ENCODE measurements at regions not wholly inside any gene's neighbourhood (a gene's known extent, or its start where the extent isn't known, plus 50 kb on each side); places are given as distances from the start of the nearest gene placed in this dataset.

- H3K4me3 ChIP-seq (replicated peaks in 1 of 4; ENCODE audit: control extremely low read depth in 1 of 4, insufficient read depth in 1 of 4, low read depth in 3 of 4, low read length in 4 of 4): no peak overlapping the region
- no peak overlapping the region for H3K4me2 ChIP-seq (ENCODE audit: extremely low read depth, insufficient read depth, low read length)
- H3K4me1 ChIP-seq (ENCODE audit: control insufficient read depth, extremely low read depth, insufficient read depth, low read length): no peaks in the 10 kb centered on the region
- no peaks in the 10 kb centered on the region for H4K20me1 ChIP-seq (ENCODE audit: control insufficient read depth, extremely low read depth, insufficient read depth, low read length)
- DNase-seq (ENCODE audit: low read depth in 2 of 2): no peak
- H3K27ac ChIP-seq (ENCODE audit: insufficient read depth, low read length): no peak overlapping the region
- H3K9me3 ChIP-seq (ENCODE audit: control insufficient read depth, insufficient read depth, low read depth, low read length): no peaks in the 10 kb centered on the region
- no peak overlapping the region for H2AFZ ChIP-seq (ENCODE audit: low read length)
- H3K79me2 ChIP-seq (ENCODE audit: control insufficient read depth, insufficient read depth, low read length): no peaks in the 10 kb centered on the region
- no peak overlapping the region for H3K9ac ChIP-seq (ENCODE audit: insufficient read depth, low read length)
- no peak for TF ChIP-seq CTCF (conservative IDR thresholded peaks at IDR 0.05 in 1 of 2, IDR thresholded peaks at IDR 0.05 in 1 of 2; ENCODE audit: low read depth in 1 of 2, low read length in 2 of 2)
- TF ChIP-seq EZH2 (IDR thresholded peaks at IDR 0.05; ENCODE audit: low read length, missing control alignments): no peak
- H3K27me3 ChIP-seq (ENCODE audit: control insufficient read depth, insufficient read depth, low read length): no peaks in the 10 kb centered on the region
- H3K36me3 ChIP-seq (ENCODE audit: control insufficient read depth, insufficient read depth, low read length): no peaks in the 10 kb centered on the region
Observed at GRCh38 chr18:26757263-26758019, 108.1 kb downstream of the AQP4 start.

GRCh38 chr18:26756556-26756955 lies 109.0 kb downstream of the AQP4 start:
- Histone ChIP-seq H3K4me2 (ENCODE audit: extremely low read depth, insufficient read depth, low read length) (no peak overlapping the region), H3K36me3 (ENCODE audit: control insufficient read depth, insufficient read depth, low read length) (no peaks in the 10 kb centered on the region), H3K9ac (ENCODE audit: insufficient read depth, low read length) (no peak overlapping the region), H3K4me1 (ENCODE audit: control insufficient read depth, extremely low read depth, insufficient read depth, low read length) (no peaks in the 10 kb centered on the region), H3K27me3 (ENCODE audit: control insufficient read depth, insufficient read depth, low read length) (no peaks in the 10 kb centered on the region), H2AFZ (ENCODE audit: low read length) (no peak overlapping the region), H4K20me1 (ENCODE audit: control insufficient read depth, extremely low read depth, insufficient read depth, low read length) (no peaks in the 10 kb centered on the region), H3K9me3 (ENCODE audit: control insufficient read depth, insufficient read depth, low read depth, low read length) (no peaks in the 10 kb centered on the region), H3K79me2 (ENCODE audit: control insufficient read depth, insufficient read depth, low read length) (no peaks in the 10 kb centered on the region), H3K27ac (ENCODE audit: insufficient read depth, low read length) (no peak overlapping the region), H3K4me3 (replicated peaks in 1 of 4; ENCODE audit: control extremely low read depth in 1 of 4, insufficient read depth in 1 of 4, low read depth in 3 of 4, low read length in 4 of 4) (no peak overlapping the region)
- TF ChIP-seq EZH2 (IDR thresholded peaks at IDR 0.05; ENCODE audit: low read length, missing control alignments): no peak
- TF ChIP-seq CTCF (conservative IDR thresholded peaks at IDR 0.05 in 1 of 2, IDR thresholded peaks at IDR 0.05 in 1 of 2; ENCODE audit: low read depth in 1 of 2, low read length in 2 of 2): no peak
- no peak for DNase-seq (ENCODE audit: low read depth in 2 of 2)

- TF ChIP-seq EZH2 (IDR thresholded peaks at IDR 0.05; ENCODE audit: low read length, missing control alignments): no peak
- H3K4me1 ChIP-seq (ENCODE audit: control insufficient read depth, extremely low read depth, insufficient read depth, low read length): no peaks in the 10 kb centered on the region
- H3K27ac ChIP-seq (ENCODE audit: insufficient read depth, low read length): no peak overlapping the region
- H3K4me3 ChIP-seq (replicated peaks in 1 of 4; ENCODE audit: control extremely low read depth in 1 of 4, insufficient read depth in 1 of 4, low read depth in 3 of 4, low read length in 4 of 4): peak overlapping the region in 1 of 4 experiments; percentile 21
- H4K20me1 ChIP-seq (ENCODE audit: control insufficient read depth, extremely low read depth, insufficient read depth, low read length): no peaks in the 10 kb centered on the region
- H3K4me2 ChIP-seq (ENCODE audit: extremely low read depth, insufficient read depth, low read length): no peak overlapping the region
- H3K27me3 ChIP-seq (ENCODE audit: control insufficient read depth, insufficient read depth, low read length): no peaks in the 10 kb centered on the region
- no peaks in the 10 kb centered on the region for H3K36me3 ChIP-seq (ENCODE audit: control insufficient read depth, insufficient read depth, low read length)
- H3K9ac ChIP-seq (ENCODE audit: insufficient read depth, low read length): no peak overlapping the region
- H3K79me2 ChIP-seq (ENCODE audit: control insufficient read depth, insufficient read depth, low read length): no peaks in the 10 kb centered on the region
- H3K9me3 ChIP-seq (ENCODE audit: control insufficient read depth, insufficient read depth, low read depth, low read length): no peaks in the 10 kb centered on the region
- H2AFZ ChIP-seq (ENCODE audit: low read length): no peak overlapping the region
- DNase-seq (ENCODE audit: low read depth in 2 of 2): peak; percentile 1 to 7
Observed at GRCh38 chr18:26746826-26747475, 118.6 kb downstream of the AQP4 start.

Measured in fibroblast of lung (primary cell).